NCI-H1417 (cell line): ENCODE measurements at regions not wholly inside any gene's neighbourhood (a gene's known extent, or its start where the extent isn't known, plus 50 kb on each side); places are given as distances from the start of the nearest gene placed in this dataset.
"Not testable (repeated sequence)": the region's sequence is repeated elsewhere in the genome, so short reads cannot be mapped to it uniquely, and the experiment has no call there.

Experiments used
- DNase-seq, 3 experiments: peaks; one replicate each; lab custom pipeline; 2025; lab: John Stamatoyannopoulos, UW

- DNase-seq, result no peak
These were observed 85.1 kb upstream of the BLID start for GRCh38 chr11:122201106-122201505.

GRCh38 chr11:122199661-122200060, 83.6 kb upstream of the BLID start:
- no peak for DNase-seq

GRCh38 chr11:122198291-122198983, 82.4 kb upstream of the BLID start:
- no peak for DNase-seq

- DNase-seq, result no peak
These were observed 81.3 kb upstream of the BLID start for GRCh38 chr11:122197066-122197987.

- DNase-seq, result no peak
These were observed 79.8 kb upstream of the BLID start for GRCh38 chr11:122195790-122196189.

GRCh38 chr11:122193881-122194480, 78.0 kb upstream of the BLID start:
- DNase-seq, result not testable (repeated sequence)

GRCh38 chr11:122193457-122193856, 77.4 kb upstream of the BLID start:
- DNase-seq, result no peak

GRCh38 chr11:122192634-122193255, 76.7 kb upstream of the BLID start:
- no peak for DNase-seq

- DNase-seq, result no peak
These were observed 74.8 kb upstream of the BLID start for GRCh38 chr11:122190768-122191167.

GRCh38 chr11:122189229-122189628, 73.2 kb upstream of the BLID start:
- no peak for DNase-seq

GRCh38 chr11:122187373-122188165, 71.6 kb upstream of the BLID start:
- no peak for DNase-seq

GRCh38 chr11:122186439-122187080, 70.5 kb upstream of the BLID start:
- no peak for DNase-seq

- DNase-seq, result no peak
These were observed 67.9 kb upstream of the BLID start for GRCh38 chr11:122183933-122184332.

GRCh38 chr11:122181893-122182292, 65.9 kb upstream of the BLID start:
- DNase-seq, result no peak

GRCh38 chr11:122181372-122181771, 65.4 kb upstream of the BLID start:
- no peak for DNase-seq

- no peak for DNase-seq
These were observed 64.2 kb upstream of the BLID start for GRCh38 chr11:122179961-122180834.

GRCh38 chr11:122178795-122179194, 62.8 kb upstream of the BLID start:
- no peak for DNase-seq

- no peak for DNase-seq
These were observed 61.2 kb upstream of the BLID start for GRCh38 chr11:122177238-122177637.

- no peak for DNase-seq
These were observed 60.6 kb upstream of the BLID start for GRCh38 chr11:122176651-122177050.

- DNase-seq, result no peak
These were observed 59.3 kb upstream of the BLID start for GRCh38 chr11:122175306-122175705.
